ENCODE measurements at regions not wholly inside any gene's neighbourhood (a gene's known extent, or its start where the extent isn't known, plus 50 kb on each side); places are given as distances from the start of the nearest gene placed in this dataset.

DNA sequence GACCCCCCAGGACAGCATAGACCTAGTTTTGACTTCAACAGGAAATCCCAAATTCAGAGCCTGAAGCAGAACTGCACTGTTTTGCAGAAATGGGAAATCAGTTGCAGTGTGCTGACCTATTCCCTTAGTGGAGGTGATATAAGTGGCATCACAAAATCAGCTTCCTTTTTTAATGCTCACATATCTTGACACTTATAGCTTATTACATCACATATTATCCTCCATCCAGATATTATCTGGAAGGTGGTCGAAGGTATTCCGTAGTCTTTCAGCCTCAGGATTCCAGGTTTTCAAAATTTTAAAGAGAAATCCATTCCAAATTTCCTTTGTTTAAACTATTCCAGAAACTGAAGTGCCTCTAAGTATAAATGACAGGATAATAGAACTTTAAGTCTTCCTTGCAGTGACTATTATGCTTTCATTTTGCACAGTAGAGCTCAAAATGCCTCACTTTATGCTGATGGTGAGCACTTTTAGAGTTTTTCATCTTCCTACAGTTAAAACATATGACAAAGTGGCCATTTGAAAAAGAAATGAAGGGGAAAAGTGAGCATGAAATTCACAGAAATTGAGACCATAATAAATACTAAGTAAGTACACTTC is 106.4 kb upstream of the DPYD start:
- H3K9ac ChIP-seq (ENCODE audit: low read depth, low read length), result no peak overlapping the region
- no peaks in the 10 kb centered on the region for H3K36me3 ChIP-seq (ENCODE audit: control insufficient read depth, insufficient read depth, low read length)
- no peaks in the 10 kb centered on the region for H3K4me1 ChIP-seq (ENCODE audit: control insufficient read depth, insufficient read depth, low read length)
- no peaks in the 10 kb centered on the region for H3K9me3 ChIP-seq (ENCODE audit: control insufficient read depth, insufficient read depth, low read length)
- no peak overlapping the region for H3K4me3 ChIP-seq (ENCODE audit: low read depth, low read length)
- H3K27ac ChIP-seq (ENCODE audit: low read depth, low read length), result no peak overlapping the region
- H3K27me3 ChIP-seq (ENCODE audit: control insufficient read depth, insufficient read depth, low read length), result no peaks in the 10 kb centered on the region

DNA sequence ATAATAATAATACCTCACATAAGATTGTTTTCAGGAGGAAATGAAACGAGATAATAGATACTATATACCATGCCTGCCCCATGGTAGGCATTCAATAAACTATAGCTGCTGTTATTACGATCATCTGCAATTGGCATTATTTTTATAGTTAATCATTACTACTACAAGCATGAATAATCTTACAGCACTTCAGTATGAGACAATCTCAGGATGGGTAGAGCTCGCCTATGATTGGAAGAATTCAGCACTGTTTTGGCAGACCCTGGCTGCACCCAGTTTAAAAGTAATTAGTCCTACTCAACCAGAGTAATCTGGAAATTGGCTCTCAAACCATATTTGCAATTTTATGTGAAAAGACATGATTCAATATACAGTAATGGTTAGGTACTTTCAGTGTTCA is 105.0 kb upstream of the DPYD start:
- H3K9ac ChIP-seq (ENCODE audit: low read depth, low read length), result no peak overlapping the region
- no peaks in the 10 kb centered on the region for H3K27me3 ChIP-seq (ENCODE audit: control insufficient read depth, insufficient read depth, low read length)
- no peak overlapping the region for H3K4me3 ChIP-seq (ENCODE audit: low read depth, low read length)
- no peaks in the 10 kb centered on the region for H3K9me3 ChIP-seq (ENCODE audit: control insufficient read depth, insufficient read depth, low read length)
- no peak overlapping the region for H3K27ac ChIP-seq (ENCODE audit: low read depth, low read length)
- no peaks in the 10 kb centered on the region for H3K36me3 ChIP-seq (ENCODE audit: control insufficient read depth, insufficient read depth, low read length)
- H3K4me1 ChIP-seq (ENCODE audit: control insufficient read depth, insufficient read depth, low read length), result no peaks in the 10 kb centered on the region

DNA sequence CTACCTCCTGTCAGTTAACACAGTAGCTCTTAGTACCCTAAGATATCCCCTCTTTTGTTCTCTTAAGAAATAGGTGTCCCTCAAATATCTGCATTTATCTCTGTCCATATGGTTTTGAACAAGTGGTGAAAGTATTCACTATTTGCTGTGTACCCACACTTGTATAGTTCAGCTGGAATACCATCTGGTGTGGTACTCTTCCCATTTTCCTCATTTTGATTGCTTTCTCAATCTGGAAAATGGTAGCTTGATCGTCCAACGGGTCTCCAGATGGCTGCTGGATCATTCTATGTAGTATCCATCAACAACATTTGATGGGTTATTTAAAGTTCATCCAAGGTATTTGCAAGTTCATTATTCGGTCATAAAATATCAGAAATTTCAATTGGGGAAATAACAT is 100.3 kb upstream of the DPYD start:
- H3K4me1 ChIP-seq (ENCODE audit: control insufficient read depth, insufficient read depth, low read length), result no peaks in the 10 kb centered on the region
- no peak overlapping the region for H3K27ac ChIP-seq (ENCODE audit: low read depth, low read length)
- H3K36me3 ChIP-seq (ENCODE audit: control insufficient read depth, insufficient read depth, low read length), result no peaks in the 10 kb centered on the region
- no peaks in the 10 kb centered on the region for H3K27me3 ChIP-seq (ENCODE audit: control insufficient read depth, insufficient read depth, low read length)
- no peak overlapping the region for H3K9ac ChIP-seq (ENCODE audit: low read depth, low read length)
- H3K4me3 ChIP-seq (ENCODE audit: low read depth, low read length), result no peak overlapping the region
- H3K9me3 ChIP-seq (ENCODE audit: control insufficient read depth, insufficient read depth, low read length), result no peaks in the 10 kb centered on the region

DNA sequence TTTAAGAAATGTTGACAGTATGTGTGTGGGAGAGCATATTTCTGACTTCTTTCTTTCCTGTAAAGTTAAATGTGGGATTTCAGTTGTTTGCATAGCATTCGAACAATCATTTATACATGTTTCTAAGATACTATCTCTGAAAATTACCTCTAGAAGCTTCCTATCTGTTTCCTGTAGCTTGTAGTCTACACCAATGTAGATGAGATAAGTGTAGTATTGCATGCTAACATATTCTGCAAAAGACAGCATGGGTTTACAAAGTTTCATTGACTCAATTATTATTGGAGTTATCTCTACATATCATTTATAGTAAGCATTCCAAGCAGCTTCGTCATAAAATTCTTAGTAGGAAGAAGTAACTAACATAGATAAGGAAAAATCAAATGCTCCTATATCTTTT is 98.9 kb upstream of the DPYD start:
- H3K36me3 ChIP-seq (ENCODE audit: control insufficient read depth, insufficient read depth, low read length), result no peaks in the 10 kb centered on the region
- no peaks in the 10 kb centered on the region for H3K4me1 ChIP-seq (ENCODE audit: control insufficient read depth, insufficient read depth, low read length)
- H3K27ac ChIP-seq (ENCODE audit: low read depth, low read length), result no peak overlapping the region
- no peaks in the 10 kb centered on the region for H3K27me3 ChIP-seq (ENCODE audit: control insufficient read depth, insufficient read depth, low read length)
- H3K9me3 ChIP-seq (ENCODE audit: control insufficient read depth, insufficient read depth, low read length), result no peaks in the 10 kb centered on the region
- no peak overlapping the region for H3K9ac ChIP-seq (ENCODE audit: low read depth, low read length)
- no peak overlapping the region for H3K4me3 ChIP-seq (ENCODE audit: low read depth, low read length)

DNA sequence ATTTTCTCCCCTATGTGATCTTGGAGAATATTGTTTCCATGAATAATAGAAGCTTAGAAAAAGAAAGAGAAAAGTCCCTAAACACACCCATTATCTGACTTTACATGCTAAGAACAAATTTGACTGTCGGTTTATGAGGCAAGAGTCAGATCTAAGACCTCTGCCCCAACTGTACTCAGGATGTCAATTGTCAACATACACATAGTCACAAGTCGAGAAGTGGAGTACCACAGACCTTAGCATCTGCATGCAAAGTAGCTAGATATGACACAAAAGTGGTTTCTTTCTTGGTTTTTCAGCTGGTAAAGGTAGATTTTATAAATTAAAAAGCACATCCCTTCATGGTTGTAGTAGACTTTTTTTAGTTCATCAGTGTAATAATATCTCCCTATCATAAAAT is 97.2 kb upstream of the DPYD start:
- Histone ChIP-seq H3K4me3 (ENCODE audit: low read depth, low read length) (no peak overlapping the region), H3K9ac (ENCODE audit: low read depth, low read length) (no peak overlapping the region), H3K27me3 (ENCODE audit: control insufficient read depth, insufficient read depth, low read length) (no peaks in the 10 kb centered on the region), H3K36me3 (ENCODE audit: control insufficient read depth, insufficient read depth, low read length) (no peaks in the 10 kb centered on the region), H3K4me1 (ENCODE audit: control insufficient read depth, insufficient read depth, low read length) (no peaks in the 10 kb centered on the region), H3K9me3 (ENCODE audit: control insufficient read depth, insufficient read depth, low read length) (no peaks in the 10 kb centered on the region), H3K27ac (ENCODE audit: low read depth, low read length) (no peak overlapping the region)

DNA sequence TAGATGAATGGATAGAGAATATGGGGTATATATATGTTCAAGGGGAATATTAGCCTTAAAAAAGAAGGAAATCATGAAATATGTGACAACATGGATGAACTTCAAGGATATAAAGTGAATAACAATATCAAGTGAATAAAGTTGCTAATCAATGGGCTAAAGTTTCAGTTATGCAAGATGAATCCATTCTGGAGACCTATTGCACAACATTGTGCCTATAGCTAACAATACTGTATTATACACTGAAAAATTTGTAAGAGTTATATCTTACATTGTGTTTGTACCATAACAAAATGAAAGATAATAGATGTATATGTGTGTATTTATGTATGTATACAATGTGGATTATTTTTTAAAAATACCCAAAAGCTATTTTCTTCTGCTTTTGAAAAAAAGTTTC is 96.3 kb upstream of the DPYD start:
- H3K4me1 ChIP-seq (ENCODE audit: control insufficient read depth, insufficient read depth, low read length), result no peaks in the 10 kb centered on the region
- no peak overlapping the region for H3K4me3 ChIP-seq (ENCODE audit: low read depth, low read length)
- no peaks in the 10 kb centered on the region for H3K27me3 ChIP-seq (ENCODE audit: control insufficient read depth, insufficient read depth, low read length)
- H3K27ac ChIP-seq (ENCODE audit: low read depth, low read length), result no peak overlapping the region
- H3K9me3 ChIP-seq (ENCODE audit: control insufficient read depth, insufficient read depth, low read length), result no peaks in the 10 kb centered on the region
- no peak overlapping the region for H3K9ac ChIP-seq (ENCODE audit: low read depth, low read length)
- H3K36me3 ChIP-seq (ENCODE audit: control insufficient read depth, insufficient read depth, low read length), result no peaks in the 10 kb centered on the region

DNA sequence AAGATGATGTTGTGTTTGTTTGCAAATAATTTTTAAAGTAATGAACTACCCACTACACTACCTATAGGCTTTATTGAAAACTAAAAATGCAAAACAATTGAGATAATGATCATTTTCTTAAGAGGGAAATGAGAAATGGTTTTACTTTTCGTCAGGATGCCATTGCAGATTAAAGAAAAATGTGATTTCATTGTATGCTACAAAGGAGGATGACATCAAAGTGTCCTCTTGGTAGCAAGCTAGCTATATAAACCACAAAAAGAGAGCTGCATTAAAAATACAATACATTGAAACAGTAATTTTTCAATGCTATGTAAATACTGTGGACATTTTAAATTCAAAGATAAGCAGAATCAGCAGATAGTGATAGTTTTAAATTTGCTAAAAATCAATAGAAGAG is 87.5 kb upstream of the DPYD start:
- H3K9me3 ChIP-seq (ENCODE audit: control insufficient read depth, insufficient read depth, low read length), result no peaks in the 10 kb centered on the region
- no peak overlapping the region for H3K27ac ChIP-seq (ENCODE audit: low read depth, low read length)

DNA sequence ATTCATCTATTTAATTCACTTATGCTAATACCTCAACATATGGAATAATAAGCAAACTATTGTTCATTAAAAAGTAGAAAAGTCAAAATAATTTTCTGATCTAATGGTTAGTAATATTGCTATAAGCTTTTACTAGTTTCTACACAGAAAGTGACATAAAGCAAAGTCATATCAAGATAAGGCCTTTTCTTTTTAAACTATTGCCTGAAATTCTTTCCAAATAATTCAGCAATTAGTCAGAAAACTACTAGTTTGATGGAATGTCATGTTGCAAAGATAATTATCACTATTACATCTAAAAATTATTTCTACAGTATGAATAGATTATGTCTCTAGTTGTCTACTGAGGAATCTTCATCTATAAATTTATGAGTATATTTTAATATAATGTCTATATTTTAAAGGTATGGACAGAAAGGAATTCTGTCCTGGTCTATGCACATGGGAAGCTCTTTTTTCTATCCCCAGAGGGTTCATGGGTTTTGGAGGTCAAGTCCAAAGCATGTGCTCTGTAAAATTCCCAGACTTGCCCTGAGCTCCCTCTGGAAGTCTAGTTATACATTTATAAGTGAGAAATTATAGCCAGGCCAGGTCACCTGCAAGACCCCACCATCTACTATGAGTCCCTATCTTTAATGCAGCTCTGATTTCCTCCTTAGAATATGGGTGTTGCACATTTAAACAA is 84.6 kb upstream of the DPYD start:
- Histone ChIP-seq H3K4me1 (ENCODE audit: control insufficient read depth, insufficient read depth, low read length) (peaks cover 10% of the 10 kb centered on the region; the same call in 1 of the 2 replicates), H3K27me3 (ENCODE audit: control insufficient read depth, insufficient read depth, low read length) (no peaks in the 10 kb centered on the region), H3K27ac (ENCODE audit: low read depth, low read length) (no peak overlapping the region), H3K9ac (ENCODE audit: low read depth, low read length) (no peak overlapping the region), H3K36me3 (ENCODE audit: control insufficient read depth, insufficient read depth, low read length) (no peaks in the 10 kb centered on the region), H3K4me3 (ENCODE audit: low read depth, low read length) (no peak overlapping the region), H3K9me3 (ENCODE audit: control insufficient read depth, insufficient read depth, low read length) (no peaks in the 10 kb centered on the region)

More for the DNA sequence above, 87.5 kb upstream of the DPYD start:
- Histone ChIP-seq H3K4me1 (ENCODE audit: control insufficient read depth, insufficient read depth, low read length) (no peaks in the 10 kb centered on the region), H3K36me3 (ENCODE audit: control insufficient read depth, insufficient read depth, low read length) (no peaks in the 10 kb centered on the region), H3K27me3 (ENCODE audit: control insufficient read depth, insufficient read depth, low read length) (no peaks in the 10 kb centered on the region), H3K4me3 (ENCODE audit: low read depth, low read length) (no peak overlapping the region), H3K9ac (ENCODE audit: low read depth, low read length) (no peak overlapping the region)

DNA sequence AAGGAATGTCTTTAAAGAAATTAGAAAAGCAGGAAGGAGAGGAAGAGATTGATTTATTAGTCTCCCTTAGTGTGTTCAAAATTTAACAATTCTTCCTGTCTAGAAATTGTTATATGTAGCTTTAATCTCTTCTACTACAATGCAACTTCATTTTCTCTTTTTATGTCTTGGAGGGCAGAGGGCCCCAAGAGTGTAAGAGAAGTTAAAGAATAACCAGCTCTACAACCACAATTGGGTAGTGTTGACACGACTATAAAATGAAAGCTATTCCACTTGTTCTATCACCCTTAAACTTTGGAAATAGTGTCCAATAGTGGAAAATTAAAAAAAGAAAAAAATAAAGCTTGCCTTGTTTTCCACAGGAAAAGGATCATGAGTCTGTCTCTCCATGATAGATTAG is 82.6 kb upstream of the DPYD start:
- Histone ChIP-seq H3K9me3 (ENCODE audit: control insufficient read depth, insufficient read depth, low read length) (no peaks in the 10 kb centered on the region), H3K27ac (ENCODE audit: low read depth, low read length) (no peak overlapping the region), H3K36me3 (ENCODE audit: control insufficient read depth, insufficient read depth, low read length) (no peaks in the 10 kb centered on the region), H3K4me3 (ENCODE audit: low read depth, low read length) (no peak overlapping the region), H3K4me1 (ENCODE audit: control insufficient read depth, insufficient read depth, low read length) (peaks cover 10% of the 10 kb centered on the region; the same call in 1 of the 2 replicates), H3K9ac (ENCODE audit: low read depth, low read length) (no peak overlapping the region), H3K27me3 (ENCODE audit: control insufficient read depth, insufficient read depth, low read length) (no peaks in the 10 kb centered on the region)

DNA sequence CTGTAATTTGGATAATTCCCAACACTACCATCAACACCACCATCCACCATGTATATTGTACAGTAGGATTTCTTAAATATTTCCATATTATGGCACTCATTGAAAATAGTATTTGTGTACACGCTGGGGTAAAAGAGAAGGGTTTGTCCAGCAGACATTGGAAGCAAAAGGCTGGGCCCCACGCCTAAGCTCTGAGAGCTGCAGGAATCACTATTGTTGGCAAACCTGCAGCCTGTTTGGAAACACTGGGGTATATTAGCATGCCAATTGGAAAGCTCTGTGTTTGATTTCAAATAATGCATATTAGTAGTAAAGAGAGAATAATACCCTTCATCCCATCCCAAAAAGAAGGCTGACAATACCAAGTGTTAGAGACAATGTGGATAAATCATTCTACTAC is 81.5 kb upstream of the DPYD start:
- peaks cover 10% of the 10 kb centered on the region; the same call in 1 of the 2 replicates for H3K4me1 ChIP-seq (ENCODE audit: control insufficient read depth, insufficient read depth, low read length)
- no peaks in the 10 kb centered on the region for H3K36me3 ChIP-seq (ENCODE audit: control insufficient read depth, insufficient read depth, low read length)
- H3K27me3 ChIP-seq (ENCODE audit: control insufficient read depth, insufficient read depth, low read length), result no peaks in the 10 kb centered on the region
- peak overlapping the region; percentile 27 for H3K27ac ChIP-seq (ENCODE audit: low read depth, low read length)
- no peak overlapping the region for H3K4me3 ChIP-seq (ENCODE audit: low read depth, low read length)
- no peak overlapping the region for H3K9ac ChIP-seq (ENCODE audit: low read depth, low read length)
- H3K9me3 ChIP-seq (ENCODE audit: control insufficient read depth, insufficient read depth, low read length), result no peaks in the 10 kb centered on the region

DNA sequence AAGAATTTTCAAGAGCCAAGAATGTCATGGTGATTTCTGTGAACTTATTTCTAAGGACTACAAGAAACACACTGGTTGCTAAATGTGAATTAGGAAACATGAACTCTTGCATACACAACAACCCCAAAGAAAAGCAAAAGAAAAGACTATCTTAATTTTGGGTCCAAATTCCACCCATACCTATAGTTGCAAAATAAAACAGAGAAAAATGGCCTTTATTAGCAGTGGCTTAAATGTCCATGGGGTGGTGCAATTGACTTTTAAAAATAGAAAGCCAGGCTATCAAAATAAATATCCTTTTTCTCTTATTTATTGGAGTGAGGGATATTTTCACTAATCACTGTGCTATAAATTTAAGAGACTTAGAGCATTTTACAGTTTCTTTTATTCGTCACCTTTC is 80.9 kb upstream of the DPYD start:
- no peaks in the 10 kb centered on the region for H3K36me3 ChIP-seq (ENCODE audit: control insufficient read depth, insufficient read depth, low read length)
- no peak overlapping the region for H3K9ac ChIP-seq (ENCODE audit: low read depth, low read length)
- no peaks in the 10 kb centered on the region for H3K9me3 ChIP-seq (ENCODE audit: control insufficient read depth, insufficient read depth, low read length)
- H3K4me3 ChIP-seq (ENCODE audit: low read depth, low read length), result no peak overlapping the region
- H3K4me1 ChIP-seq (ENCODE audit: control insufficient read depth, insufficient read depth, low read length), result peaks cover 10% of the 10 kb centered on the region; the same call in 1 of the 2 replicates
- H3K27ac ChIP-seq (ENCODE audit: low read depth, low read length), result peak overlapping the region; percentile 27
- no peaks in the 10 kb centered on the region for H3K27me3 ChIP-seq (ENCODE audit: control insufficient read depth, insufficient read depth, low read length)

Measured in HUES48 (cell line).